Adrenal gland (tissue), 9 donors: ENCODE measurements at regions not wholly inside any gene's neighbourhood (a gene's known extent, or its start where the extent isn't known, plus 50 kb on each side); places are given as distances from the start of the nearest gene placed in this dataset.

ENCODE experiments used
- DNase-seq, 7 donors: peaks; one replicate each; pipeline ENCODE4 v3.0.0-alpha.2; 2019 to 2020
- H3K27ac ChIP-seq, 5 donors: fragments of 200-600 bp; sonication (generic) in 4 of 5; 1 replicate in 3 of 5; 2 replicates in 2 of 5; pipeline versions ENCODE4 v1.5.1 to v1.8.0; 2016 to 2020; ENCODE audit warnings: mild to moderate bottlenecking in 1 of 5
- H3K27me3 ChIP-seq: fragments of 200-600 bp; 2 replicates; pipeline ENCODE4 v1.8.0; 2021
- H3K36me3 ChIP-seq, 2 donors: fragments of 200-600 bp; replicated peaks in 1 of 2; 1 replicate in 1 of 2; 2 replicates in 1 of 2; pipeline versions ENCODE4 v1.5.1 to v1.8.0; 2018 to 2022
- H3K4me1 ChIP-seq, 2 donors: fragments of 200-600 bp; replicated peaks in 1 of 2; 1 replicate in 1 of 2; 2 replicates in 1 of 2; pipeline versions ENCODE4 v1.5.1 to v1.8.0; 2018 to 2021
- H3K4me3 ChIP-seq, 4 donors: fragments of 200-600 bp; sonication (generic) in 3 of 4; one replicate each; pipeline ENCODE4 v1.5.1; 2016 to 2018
- H3K9me3 ChIP-seq, 3 donors: fragments of 200-600 bp; sonication (generic) in 1 of 3; replicated peaks in 1 of 3; 1 replicate in 2 of 3; 2 replicates in 1 of 3; pipeline versions ENCODE4 v1.5.1 to v1.8.0; 2016 to 2021
- POLR2A ChIP-seq, 2 donors: fragments of 450-650 bp; IDR thresholded peaks; one replicate each; pipeline ENCODE4 v1.6.1; 2017; ENCODE audit warnings: antibody characterized with exemption in 2 of 2, mild to moderate bottlenecking in 2 of 2, moderate library complexity in 1 of 2
- whole genome bisulfite sequencing, 4 donors: extraction: QIAGEN DNeasy Blood & Tissue Kit in 2 of 4; methylation state at CpG; one replicate each; pipeline versions ENCODE4 v1.1.5 to v1.1.7; 2013 to 2017; 5-methylcytosine and 5-hydroxymethylcytosine counted together
- intact Hi-C, 2 donors: fragments of 100-400 bp; cut with DNase I; formaldehyde crosslinking; loops; one replicate each; pipeline versions ENCODE4 v1.14.1 to v1.15.0; 2022 to 2023
- TF ChIP-seq, protein P1 (sequence below), 6 experiments: fragments of 450-650 bp in 4 of 6; fragments of 200-600 bp in 2 of 6; sonication (generic) in 1 of 6; IDR thresholded peaks; 1 replicate in 5 of 6; 2 replicates in 1 of 6; pipeline versions ENCODE4 v1.5.1 to v1.8.0; 2016 to 2021; ENCODE audit warnings: antibody characterized with exemption in 6 of 6, mild to moderate bottlenecking in 2 of 6, moderate library complexity in 1 of 6
- donor health status: healthy with polysubstance abuse.
- donor health status: Bipolar disorder and iron deficiency.
- donor health status: DM: yes; HTN: yes; CAD: no.
- donor health status: DM: no; HTN: no; CAD: no.
- donor health status: DM: no; HTN: no; CAD: no.

- H3K4me1 ChIP-seq, result no peaks in the 10 kb centered on the region
- no peaks in the 10 kb centered on the region for H3K9me3 ChIP-seq
- H3K27me3 ChIP-seq, result no peaks in the 10 kb centered on the region
- H3K36me3 ChIP-seq, result no peaks in the 10 kb centered on the region
- H3K27ac ChIP-seq, result no peak overlapping the region
- intact Hi-C loops, result no loop called here
- H3K4me3 ChIP-seq, result no peak overlapping the region
- DNase-seq, result no peak
- no peak for TF ChIP-seq POLR2A (IDR thresholded peaks at IDR 0.05)
- TF ChIP-seq, protein P1, sequence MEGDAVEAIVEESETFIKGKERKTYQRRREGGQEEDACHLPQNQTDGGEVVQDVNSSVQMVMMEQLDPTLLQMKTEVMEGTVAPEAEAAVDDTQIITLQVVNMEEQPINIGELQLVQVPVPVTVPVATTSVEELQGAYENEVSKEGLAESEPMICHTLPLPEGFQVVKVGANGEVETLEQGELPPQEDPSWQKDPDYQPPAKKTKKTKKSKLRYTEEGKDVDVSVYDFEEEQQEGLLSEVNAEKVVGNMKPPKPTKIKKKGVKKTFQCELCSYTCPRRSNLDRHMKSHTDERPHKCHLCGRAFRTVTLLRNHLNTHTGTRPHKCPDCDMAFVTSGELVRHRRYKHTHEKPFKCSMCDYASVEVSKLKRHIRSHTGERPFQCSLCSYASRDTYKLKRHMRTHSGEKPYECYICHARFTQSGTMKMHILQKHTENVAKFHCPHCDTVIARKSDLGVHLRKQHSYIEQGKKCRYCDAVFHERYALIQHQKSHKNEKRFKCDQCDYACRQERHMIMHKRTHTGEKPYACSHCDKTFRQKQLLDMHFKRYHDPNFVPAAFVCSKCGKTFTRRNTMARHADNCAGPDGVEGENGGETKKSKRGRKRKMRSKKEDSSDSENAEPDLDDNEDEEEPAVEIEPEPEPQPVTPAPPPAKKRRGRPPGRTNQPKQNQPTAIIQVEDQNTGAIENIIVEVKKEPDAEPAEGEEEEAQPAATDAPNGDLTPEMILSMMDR (IDR thresholded peaks at IDR 0.05), result no peak
- 63 to 79% (median 77%) methylated on average over 1 of the region's 1 CpG for WGBS, 4 donors
These were observed 53.5 kb upstream of the LCLAT1 start for GRCh38 chr2:30393510-30393909.

DNA sequence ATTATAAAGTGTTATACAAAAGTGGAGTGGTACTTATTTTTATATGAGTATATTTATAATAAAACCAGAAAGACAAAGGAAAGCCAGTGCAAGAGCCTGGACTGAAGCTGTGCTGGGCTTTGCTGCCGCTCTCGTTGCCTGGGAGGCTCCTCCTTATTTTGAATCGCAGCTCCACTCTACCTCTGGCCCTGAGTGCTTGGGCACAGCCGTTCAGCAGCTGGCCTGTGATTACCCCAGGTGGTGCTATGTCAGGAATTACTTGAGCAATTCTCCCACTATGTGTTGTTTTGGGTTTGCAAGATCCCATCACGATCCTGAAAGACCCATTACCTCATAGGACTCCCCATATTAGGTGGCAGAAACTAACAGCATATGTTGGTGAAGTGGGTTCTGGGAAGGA, 53.0 kb upstream of the LCLAT1 start:
- Histone ChIP-seq H3K4me1 (no peaks in the 10 kb centered on the region), H3K36me3 (no peaks in the 10 kb centered on the region), H3K4me3 (no peak overlapping the region), H3K9me3 (no peaks in the 10 kb centered on the region), H3K27me3 (no peaks in the 10 kb centered on the region), H3K27ac (no peak overlapping the region)
- TF ChIP-seq, protein P1 (IDR thresholded peaks at IDR 0.05), result no peak
- TF ChIP-seq POLR2A (IDR thresholded peaks at IDR 0.05), result no peak
- DNase-seq, result no peak
- intact Hi-C loops, result no loop called here
- 51 to 68% (median 62%) methylated on average over 5 of the region's 5 CpGs for WGBS, 4 donors

DNA sequence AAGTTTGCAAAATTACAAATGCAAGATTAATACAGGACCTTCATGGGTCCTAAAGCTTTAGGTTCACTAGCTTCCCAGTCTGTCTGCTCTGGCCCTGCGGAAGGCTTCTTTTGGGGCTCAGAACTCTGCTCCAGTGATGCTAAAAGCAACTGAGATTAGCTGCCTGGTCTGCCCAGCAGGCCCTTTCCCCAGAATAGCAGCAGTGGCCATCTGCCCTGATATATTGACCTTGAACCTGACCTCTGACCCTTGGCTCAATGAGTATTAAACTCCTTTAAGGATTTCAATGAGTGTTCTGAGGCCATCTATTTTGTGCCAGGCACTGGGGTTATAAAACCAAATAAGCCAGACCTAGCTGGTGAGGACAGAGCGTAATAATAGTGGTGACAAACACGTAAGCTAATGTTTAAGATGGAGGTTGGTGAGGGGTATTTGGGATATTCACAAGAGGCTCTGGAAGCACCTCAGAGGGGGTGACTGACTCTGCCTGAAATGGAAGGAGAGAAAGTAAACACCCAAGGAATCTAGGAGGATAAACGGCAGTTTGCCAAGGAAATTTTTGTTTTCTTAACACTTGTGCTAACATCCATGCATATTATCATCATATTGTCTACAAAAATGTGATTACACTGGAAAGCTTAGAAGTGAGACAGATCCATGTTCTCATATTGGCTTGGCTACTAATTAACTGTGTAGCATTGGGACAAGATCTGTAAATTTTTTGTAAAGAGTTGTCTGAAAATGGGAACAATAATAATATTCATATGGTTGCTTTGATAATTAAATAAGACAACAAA, 50.4 kb upstream of the LCLAT1 start:
- Histone ChIP-seq H3K4me1 (no peaks in the 10 kb centered on the region), H3K27ac (no peak overlapping the region), H3K36me3 (no peaks in the 10 kb centered on the region), H3K4me3 (no peak overlapping the region), H3K27me3 (no peaks in the 10 kb centered on the region), H3K9me3 (no peaks in the 10 kb centered on the region)
- intact Hi-C loops, result no loop called here
- 88 to 94% (median 90%) methylated on average over 4 of the region's 4 CpGs for WGBS, 4 donors
- DNase-seq, result no peak
- TF ChIP-seq POLR2A (IDR thresholded peaks at IDR 0.05), result no peak
- TF ChIP-seq, protein P1 (IDR thresholded peaks at IDR 0.05), result no peak
